BE2C (cell line): ENCODE measurements at regions not wholly inside any gene's neighbourhood (a gene's known extent, or its start where the extent isn't known, plus 50 kb on each side); places are given as distances from the start of the nearest gene placed in this dataset.

Experiments used
- DNase-seq: peaks from one replicate; pipeline ENCODE4 v3.0.0-alpha.2; 2020
- H3K27me3 ChIP-seq: fragments of 250-450 bp; sonication (Bioruptor Pico); 2 replicates; pipeline ENCODE4 v1.5.1; 2020; ENCODE audit warnings: mild to moderate bottlenecking
- H3K36me3 ChIP-seq: fragments of 250-450 bp; sonication (Bioruptor Pico); 2 replicates; pipeline ENCODE4 v1.5.1; 2020; ENCODE audit warnings: mild to moderate bottlenecking
- H3K4me1 ChIP-seq: fragments of 250-450 bp; sonication (Bioruptor Pico); 2 replicates; pipeline ENCODE4 v1.5.1; 2020
- H3K4me3 ChIP-seq: 2 replicates; pipeline ENCODE4 v1.5.1; 2011; ENCODE audit warnings: low read depth, low read length
- H3K9me3 ChIP-seq: fragments of 250-450 bp; sonication (Bioruptor Pico); 2 replicates; pipeline ENCODE4 v1.5.1; 2020
- CTCF ChIP-seq: IDR thresholded peaks from 2 replicates; pipeline ENCODE4 v1.5.1; 2012; ENCODE audit warnings: mild to moderate bottlenecking, low read depth, low read length

DNA sequence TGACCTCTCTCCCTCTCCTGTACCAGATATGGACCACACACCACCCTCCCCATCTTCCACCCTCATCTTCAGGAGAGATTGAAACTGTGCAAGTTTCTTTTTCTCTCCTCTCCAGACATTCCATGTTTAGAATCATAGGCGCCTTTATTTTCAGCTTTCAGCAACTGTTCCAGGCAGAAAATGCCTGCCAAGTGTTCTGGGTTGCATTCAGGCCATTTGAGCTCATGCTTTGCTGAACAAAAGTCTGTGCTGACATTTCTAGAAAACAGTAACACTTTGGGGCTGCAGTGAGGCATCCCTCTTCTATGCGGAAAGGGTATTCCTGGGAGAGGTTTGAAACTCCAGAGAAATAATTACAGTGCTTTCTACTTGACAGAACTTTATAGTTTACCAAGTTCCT lies 361.7 kb downstream of the GPAM start:
- no peak for DNase-seq
- H3K4me1 ChIP-seq, result no peaks in the 10 kb centered on the region
- H3K4me3 ChIP-seq, result no peak overlapping the region
- H3K9me3 ChIP-seq, result no peaks in the 10 kb centered on the region
- no peak for TF ChIP-seq CTCF
- H3K27me3 ChIP-seq, result no peaks in the 10 kb centered on the region
- H3K36me3 ChIP-seq, result no peaks in the 10 kb centered on the region

DNA sequence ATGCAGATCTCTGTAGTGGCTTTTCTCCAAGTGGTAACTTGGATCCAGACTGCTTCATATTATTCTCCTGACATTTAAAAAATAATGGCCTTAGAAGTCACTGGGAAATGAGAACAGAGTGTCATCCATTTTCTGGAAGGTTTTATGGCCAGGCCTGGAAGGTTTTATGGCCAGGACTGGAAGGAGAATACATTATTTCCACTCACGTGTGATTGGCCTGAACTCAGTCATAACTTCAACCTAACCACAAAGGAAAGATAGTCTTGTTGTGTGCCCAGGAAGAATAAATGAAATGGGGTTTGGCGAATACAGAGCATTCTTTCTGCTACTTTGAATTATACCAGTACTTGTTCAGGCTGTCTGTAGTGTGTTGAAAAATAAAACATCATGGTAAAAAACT lies 360.9 kb downstream of the GPAM start:
- Histone ChIP-seq H3K36me3 (no peaks in the 10 kb centered on the region), H3K4me1 (no peaks in the 10 kb centered on the region), H3K27me3 (no peaks in the 10 kb centered on the region), H3K4me3 (no peak overlapping the region), H3K9me3 (no peaks in the 10 kb centered on the region)
- no peak for DNase-seq
- TF ChIP-seq CTCF, result no peak

- Histone ChIP-seq H3K27me3 (no peaks in the 10 kb centered on the region), H3K36me3 (no peaks in the 10 kb centered on the region), H3K9me3 (no peaks in the 10 kb centered on the region), H3K4me1 (no peaks in the 10 kb centered on the region), H3K4me3 (no peak overlapping the region)
- TF ChIP-seq CTCF, result no peak
- no peak for DNase-seq
Measured at GRCh38 chr10:111824128-111824527, 359.4 kb downstream of the GPAM start.

- DNase-seq, result no peak
- no peak for TF ChIP-seq CTCF
- Histone ChIP-seq H3K9me3 (no peaks in the 10 kb centered on the region), H3K36me3 (no peaks in the 10 kb centered on the region), H3K4me1 (no peaks in the 10 kb centered on the region), H3K27me3 (no peaks in the 10 kb centered on the region), H3K4me3 (no peak overlapping the region)
Measured at GRCh38 chr10:111830359-111830758, 353.2 kb downstream of the GPAM start.

DNA sequence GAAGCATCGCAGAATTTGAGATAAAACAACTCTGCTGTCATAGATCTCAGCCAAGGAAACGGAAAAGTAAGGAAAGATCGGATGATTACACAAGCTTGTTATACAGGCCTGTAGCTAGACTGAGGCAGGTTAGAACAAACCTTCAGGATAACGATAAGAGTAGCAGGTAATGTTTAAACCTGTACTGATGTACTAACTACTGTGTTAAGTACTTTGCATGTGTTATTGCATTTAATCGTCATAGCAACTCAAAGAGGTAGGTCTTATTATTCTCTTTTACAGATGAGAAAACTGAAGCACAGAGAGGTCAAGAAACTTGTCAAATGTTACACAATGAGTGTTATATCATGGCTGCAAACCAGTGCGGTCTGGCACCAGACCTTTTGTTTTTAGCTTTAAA lies 352.5 kb downstream of the GPAM start:
- no peak overlapping the region for H3K4me3 ChIP-seq
- TF ChIP-seq CTCF, result no peak
- no peaks in the 10 kb centered on the region for H3K4me1 ChIP-seq
- no peaks in the 10 kb centered on the region for H3K36me3 ChIP-seq
- no peaks in the 10 kb centered on the region for H3K9me3 ChIP-seq
- DNase-seq, result no peak
- H3K27me3 ChIP-seq, result no peaks in the 10 kb centered on the region

- Histone ChIP-seq H3K4me1 (no peaks in the 10 kb centered on the region), H3K4me3 (no peak overlapping the region), H3K36me3 (no peaks in the 10 kb centered on the region), H3K9me3 (no peaks in the 10 kb centered on the region), H3K27me3 (no peaks in the 10 kb centered on the region)
- TF ChIP-seq CTCF, result no peak
- no peak for DNase-seq
Measured at GRCh38 chr10:111833251-111833650, 350.3 kb downstream of the GPAM start.
